RWPE2 (cell line): ENCODE measurements at regions not wholly inside any gene's neighbourhood (a gene's known extent, or its start where the extent isn't known, plus 50 kb on each side); places are given as distances from the start of the nearest gene placed in this dataset.

ENCODE experiments used
- ATAC-seq: fragments of 200-7000 bp; cut with Tn5 transposase; 3 replicates; pipeline ENCODE4 v1.9.1; 2021; ENCODE audit warnings: low read depth
- DNase-seq: peaks from one replicate; pipeline ENCODE4 v3.0.0-alpha.2; 2020; ENCODE audit warnings: low spot score
- H3K27ac ChIP-seq: fragments of 450-650 bp; 2 replicates; pipeline ENCODE4 v1.5.1; 2017; ENCODE audit warnings: mild to moderate bottlenecking; ENCODE audit not compliant: poor library complexity, severe bottlenecking
- H3K27me3 ChIP-seq: fragments of 250-450 bp; sonication (Bioruptor Pico); 2 replicates; pipeline ENCODE4 v1.5.1; 2021; ENCODE audit warnings: mild to moderate bottlenecking, moderate library complexity; ENCODE audit not compliant: insufficient read depth, poor library complexity, severe bottlenecking
- H3K36me3 ChIP-seq: fragments of 250-450 bp; sonication (Bioruptor Pico); 2 replicates; pipeline ENCODE4 v1.5.1; 2020; ENCODE audit warnings: low read depth, mild to moderate bottlenecking, moderate library complexity
- H3K4me1 ChIP-seq: fragments of 250-450 bp; sonication (Bioruptor Pico); 2 replicates; pipeline ENCODE4 v1.5.1; 2021; ENCODE audit warnings: mild to moderate bottlenecking, moderate library complexity; ENCODE audit not compliant: insufficient read depth, poor library complexity, severe bottlenecking
- H3K4me3 ChIP-seq: fragments of 250-450 bp; sonication (Bioruptor Pico); 2 replicates; pipeline ENCODE4 v1.5.1; 2021; ENCODE audit warnings: mild to moderate bottlenecking, moderate library complexity; ENCODE audit not compliant: severe bottlenecking
- H3K9me3 ChIP-seq: fragments of 250-450 bp; sonication (Bioruptor Pico); 2 replicates; pipeline ENCODE4 v1.5.1; 2021; ENCODE audit warnings: mild to moderate bottlenecking, moderate library complexity; ENCODE audit not compliant: severe bottlenecking
- CTCF ChIP-seq: fragments of 450-650 bp; IDR thresholded peaks from one replicate; pipeline ENCODE4 v1.5.1; 2017; ENCODE audit warnings: mild to moderate bottlenecking, moderate library complexity; ENCODE audit not compliant: poor library complexity, severe bottlenecking

DNA sequence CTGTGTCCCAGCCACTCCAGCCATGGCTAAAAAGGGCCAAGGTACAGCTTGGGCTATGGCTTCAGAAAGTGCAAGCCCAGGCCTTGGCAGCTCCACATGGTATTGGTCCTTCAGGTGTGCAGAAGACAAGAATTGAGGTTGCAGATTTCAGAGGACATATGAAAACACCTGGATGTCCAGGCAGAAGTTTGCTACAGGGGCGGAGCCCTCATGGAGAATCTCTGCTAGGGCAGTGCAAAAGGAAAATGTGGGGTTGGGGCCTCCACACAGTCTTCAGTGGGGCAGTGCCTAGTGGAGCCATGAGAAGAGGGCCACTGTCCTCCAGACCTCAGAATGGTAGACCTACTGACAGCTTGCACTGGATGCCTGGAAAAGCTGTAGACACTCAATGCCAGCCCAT lies 1074.1 kb downstream of the JRKL start:
- ATAC-seq (no peak), DNase-seq (no peak)
- no peak overlapping the region for H3K27ac ChIP-seq
- no peak overlapping the region for H3K4me3 ChIP-seq
- no peaks in the 10 kb centered on the region for H3K36me3 ChIP-seq
- no peaks in the 10 kb centered on the region for H3K4me1 ChIP-seq
- H3K9me3 ChIP-seq = no peaks in the 10 kb centered on the region
- no peaks in the 10 kb centered on the region for H3K27me3 ChIP-seq
- no peak for TF ChIP-seq CTCF

DNA sequence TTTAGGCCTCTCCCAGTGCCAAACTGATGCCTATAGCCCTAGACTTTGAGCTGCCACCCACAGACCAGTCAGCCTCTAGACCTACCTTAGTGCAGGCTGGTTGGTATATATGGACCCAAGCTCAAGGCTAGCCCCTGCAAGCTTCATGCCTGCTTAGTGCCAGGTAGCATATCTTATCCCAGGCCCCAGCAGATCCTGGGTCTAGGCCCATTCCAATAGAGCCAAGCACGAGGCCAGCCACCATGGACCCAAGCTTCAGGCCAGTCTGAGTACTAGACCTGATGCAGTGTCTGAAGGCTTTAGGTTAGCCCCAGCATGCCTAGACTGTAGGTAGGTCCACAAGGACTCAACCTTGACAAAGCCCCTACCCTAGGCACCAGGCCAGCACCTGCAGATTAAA lies 1081.7 kb downstream of the JRKL start:
- H3K36me3 ChIP-seq = no peaks in the 10 kb centered on the region
- DNase-seq (no peak), ATAC-seq (no peak)

DNA sequence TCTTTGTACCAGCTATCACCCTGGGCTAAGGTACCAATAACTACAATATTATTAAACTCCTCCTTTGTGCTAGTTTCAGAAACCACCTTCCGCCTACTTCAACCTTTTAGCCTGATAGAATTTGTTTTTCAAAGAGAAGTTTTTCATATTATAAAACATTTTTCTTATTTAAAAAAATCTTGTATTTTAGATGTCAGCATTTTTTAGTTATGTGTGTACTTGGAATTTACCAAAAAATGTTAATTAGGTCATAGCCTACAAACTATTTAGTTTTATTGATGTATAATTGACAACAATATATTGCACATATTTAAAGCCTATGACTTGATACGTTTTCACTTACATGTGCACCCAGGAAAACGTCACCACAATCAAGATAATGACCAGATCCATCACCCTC lies 1097.6 kb downstream of the JRKL start:
- no peak overlapping the region for H3K4me3 ChIP-seq
- TF ChIP-seq CTCF = no peak
- ATAC-seq (no peak), DNase-seq (no peak)
- no peak overlapping the region for H3K27ac ChIP-seq
- no peaks in the 10 kb centered on the region for H3K4me1 ChIP-seq
- H3K9me3 ChIP-seq = no peaks in the 10 kb centered on the region
- H3K27me3 ChIP-seq = no peaks in the 10 kb centered on the region
- no peaks in the 10 kb centered on the region for H3K36me3 ChIP-seq

More for the DNA sequence above, 1081.7 kb downstream of the JRKL start:
- H3K4me1 ChIP-seq = no peaks in the 10 kb centered on the region
- H3K27ac ChIP-seq = no peak overlapping the region
- H3K4me3 ChIP-seq = no peak overlapping the region
- TF ChIP-seq CTCF = no peak
- no peaks in the 10 kb centered on the region for H3K27me3 ChIP-seq
- peaks cover 10% of the 10 kb centered on the region for H3K9me3 ChIP-seq

DNA sequence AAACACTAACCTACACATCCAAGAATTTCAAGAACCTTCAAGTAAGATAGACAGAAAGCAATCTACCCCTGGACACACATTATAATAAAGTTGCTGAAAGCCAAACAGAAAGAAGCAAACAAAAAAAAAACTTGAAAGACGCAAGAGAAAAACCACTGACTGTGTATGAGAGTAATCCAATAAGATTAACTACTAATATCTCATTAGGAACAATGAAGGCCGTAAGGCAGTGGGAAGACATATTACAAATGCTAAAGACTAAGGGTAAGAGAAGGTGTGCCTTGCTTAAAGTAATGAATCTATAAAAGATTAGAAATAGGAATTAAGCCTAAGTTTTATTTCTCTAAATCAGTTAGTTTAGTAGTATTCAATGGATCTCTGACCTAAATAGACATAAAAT lies 1109.1 kb downstream of the JRKL start:
- H3K4me3 ChIP-seq = no peak overlapping the region
- no peaks in the 10 kb centered on the region for H3K9me3 ChIP-seq
- DNase-seq = no peak
- no peak for ATAC-seq
- H3K27me3 ChIP-seq = no peaks in the 10 kb centered on the region
- no peaks in the 10 kb centered on the region for H3K4me1 ChIP-seq
- no peak for TF ChIP-seq CTCF
- no peak overlapping the region for H3K27ac ChIP-seq
- H3K36me3 ChIP-seq = no peaks in the 10 kb centered on the region

- Histone ChIP-seq H3K27ac (no peak overlapping the region), H3K4me1 (no peaks in the 10 kb centered on the region), H3K27me3 (no peaks in the 10 kb centered on the region), H3K9me3 (no peaks in the 10 kb centered on the region), H3K36me3 (no peaks in the 10 kb centered on the region), H3K4me3 (no peak overlapping the region)
- no peak for TF ChIP-seq CTCF
- ATAC-seq (no peak), DNase-seq (no peak)
Observed at GRCh38 chr11:97502201-97502600, 1112.4 kb downstream of the JRKL start.
